ENCODE measurements at regions not wholly inside any gene's neighbourhood (a gene's known extent, or its start where the extent isn't known, plus 50 kb on each side); places are given as distances from the start of the nearest gene placed in this dataset.
"Not testable (repeated sequence)": the region's sequence is repeated elsewhere in the genome, so short reads cannot be mapped to it uniquely, and the experiment has no call there.

GRCh38 chr20:60760256-60761000 lies 491.6 kb upstream of the CDH4 start:
- DNase-seq (ENCODE audit: low read depth) = no peak

GRCh38 chr20:60761056-60761455 lies 491.0 kb upstream of the CDH4 start:
- DNase-seq (ENCODE audit: low read depth) = no peak

GRCh38 chr20:60762386-60762785 lies 489.7 kb upstream of the CDH4 start:
- DNase-seq (ENCODE audit: low read depth) = no peak

- DNase-seq (ENCODE audit: low read depth) = no peak
Measured at GRCh38 chr20:60764328-60764727, 487.7 kb upstream of the CDH4 start.

GRCh38 chr20:60764771-60765170 lies 487.3 kb upstream of the CDH4 start:
- no peak for DNase-seq (ENCODE audit: low read depth)

- DNase-seq (ENCODE audit: low read depth) = no peak
Measured at GRCh38 chr20:60765821-60766403, 486.1 kb upstream of the CDH4 start.

- DNase-seq (ENCODE audit: low read depth) = no peak
Measured at GRCh38 chr20:60768216-60768615, 483.8 kb upstream of the CDH4 start.

- DNase-seq (ENCODE audit: low read depth) = no peak
Measured at GRCh38 chr20:60780388-60781025, 471.6 kb upstream of the CDH4 start.

- DNase-seq (ENCODE audit: low read depth) = no peak
Measured at GRCh38 chr20:60782959-60783625, 469.0 kb upstream of the CDH4 start.

GRCh38 chr20:60785301-60785700 lies 466.8 kb upstream of the CDH4 start:
- no peak for DNase-seq (ENCODE audit: low read depth)

- no peak for DNase-seq (ENCODE audit: low read depth)
Measured at GRCh38 chr20:60785785-60786184, 466.3 kb upstream of the CDH4 start.

- no peak for DNase-seq (ENCODE audit: low read depth)
Measured at GRCh38 chr20:60786686-60787217, 465.3 kb upstream of the CDH4 start.

- no peak for DNase-seq (ENCODE audit: low read depth)
Measured at GRCh38 chr20:60787276-60787675, 464.8 kb upstream of the CDH4 start.

- no peak for DNase-seq (ENCODE audit: low read depth)
Measured at GRCh38 chr20:60788070-60788469, 464.0 kb upstream of the CDH4 start.

GRCh38 chr20:60789399-60789798 lies 462.7 kb upstream of the CDH4 start:
- no peak for DNase-seq (ENCODE audit: low read depth)

- DNase-seq (ENCODE audit: low read depth) = not testable (repeated sequence)
Measured at GRCh38 chr20:60790339-60790738, 461.7 kb upstream of the CDH4 start.

GRCh38 chr20:60791823-60792222 lies 460.2 kb upstream of the CDH4 start:
- DNase-seq (ENCODE audit: low read depth) = no peak

GRCh38 chr20:60792941-60793340 lies 459.1 kb upstream of the CDH4 start:
- DNase-seq (ENCODE audit: low read depth) = no peak

GRCh38 chr20:60794674-60795073 lies 457.4 kb upstream of the CDH4 start:
- DNase-seq (ENCODE audit: low read depth) = no peak

- DNase-seq (ENCODE audit: low read depth) = no peak
Measured at GRCh38 chr20:60795651-60796050, 456.4 kb upstream of the CDH4 start.

- no peak for DNase-seq (ENCODE audit: low read depth)
Measured at GRCh38 chr20:60800185-60800584, 451.9 kb upstream of the CDH4 start.

- DNase-seq (ENCODE audit: low read depth) = no peak
Measured at GRCh38 chr20:60802676-60803075, 449.4 kb upstream of the CDH4 start.

All from CMK (cell line).